HG02642 (cell line): ENCODE measurements at regions not wholly inside any gene's neighbourhood (a gene's known extent, or its start where the extent isn't known, plus 50 kb on each side); places are given as distances from the start of the nearest gene placed in this dataset.
"Not testable (repeated sequence)": the region's sequence is repeated elsewhere in the genome, so short reads cannot be mapped to it uniquely, and the experiment has no call there.

ENCODE experiments used
- ATAC-seq: cut with Tn5 transposase; IDR thresholded peaks from one replicate; pipeline ENCODE4 v1.9.1; 2021; ENCODE audit warnings: mild to moderate bottlenecking; ENCODE audit not compliant: unreplicated experiment, poor library complexity

- no peak for ATAC-seq
Observed at GRCh38 chr3:170714122-170714521, 128.2 kb upstream of the SLC7A14 start.

DNA sequence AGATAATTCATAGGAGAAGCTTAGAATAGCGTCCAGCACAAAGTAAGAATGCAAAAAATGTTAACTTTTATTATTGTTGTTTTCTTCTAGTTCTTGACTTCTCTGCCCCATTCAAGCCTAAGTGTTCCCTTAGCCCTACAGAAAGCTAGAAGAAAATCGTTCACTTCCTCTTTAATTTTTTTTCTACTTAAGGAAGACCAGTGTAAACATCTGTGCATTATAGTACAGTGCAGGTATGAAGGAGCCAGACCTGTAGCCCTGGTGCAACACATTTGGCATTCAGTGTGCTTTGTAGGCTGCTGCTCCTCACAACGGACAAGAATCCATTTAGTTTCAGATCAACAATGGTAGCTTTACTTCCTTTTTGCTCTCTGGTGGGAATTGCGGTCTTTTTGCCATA, 127.8 kb upstream of the SLC7A14 start:
- no peak for ATAC-seq

DNA sequence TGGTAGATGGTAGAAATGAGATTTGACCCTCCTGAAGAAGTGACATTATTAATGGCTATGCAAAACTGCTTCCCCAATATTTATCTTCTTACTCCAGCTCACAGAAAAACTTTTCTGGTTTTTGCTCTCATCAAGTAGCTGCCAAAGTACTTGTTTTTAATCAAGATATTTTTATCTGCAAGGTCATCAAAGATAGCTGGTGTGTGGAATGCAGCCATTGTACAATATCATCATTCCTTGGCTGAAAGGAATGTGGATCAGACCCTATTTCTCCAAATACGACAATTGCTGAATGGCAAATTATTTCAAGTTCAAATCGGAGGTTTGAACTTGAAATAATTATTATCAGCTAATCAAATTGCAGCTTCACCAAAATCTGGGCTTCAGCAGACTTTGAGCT, 126.9 kb upstream of the SLC7A14 start:
- no peak for ATAC-seq

DNA sequence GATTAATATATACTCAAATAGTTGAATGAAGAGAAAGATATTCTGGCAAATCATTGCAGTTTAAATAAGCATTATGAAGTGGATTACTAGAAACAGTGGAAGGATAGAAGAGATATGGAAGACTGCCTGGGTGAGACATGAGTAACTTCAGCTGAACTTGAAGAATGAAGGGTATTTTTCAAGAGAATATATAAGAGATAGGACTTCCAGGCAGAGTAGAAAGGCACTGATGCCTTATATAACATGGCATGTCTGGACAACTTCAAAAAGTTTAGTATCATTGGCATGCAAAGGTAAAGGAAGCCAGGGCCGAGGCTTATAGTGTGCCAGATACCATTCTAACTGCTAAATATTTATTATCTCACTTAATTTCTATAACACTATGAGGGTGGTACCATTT, 126.5 kb upstream of the SLC7A14 start:
- ATAC-seq: no peak

DNA sequence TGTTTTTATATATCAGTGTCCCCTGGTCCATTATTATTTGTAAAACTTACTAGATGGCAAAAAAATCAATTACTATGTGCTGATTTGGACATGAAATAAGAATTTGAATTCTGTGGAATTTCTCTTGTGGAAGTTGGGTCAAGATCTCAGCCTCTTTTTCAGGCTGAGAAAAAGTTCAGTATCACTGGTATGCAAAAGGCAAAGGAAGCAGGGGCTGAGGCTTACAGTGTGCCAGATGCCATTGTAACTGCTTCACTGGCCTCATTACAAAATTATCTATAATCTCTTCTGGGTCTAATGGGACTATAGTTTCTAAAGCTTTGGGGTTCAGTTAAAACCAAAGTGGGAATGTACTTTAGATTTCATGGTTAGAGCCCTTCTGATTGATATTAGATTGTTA, 125.9 kb upstream of the SLC7A14 start:
- no peak for ATAC-seq

- no peak for ATAC-seq
Observed at GRCh38 chr3:170709046-170709445, 123.2 kb upstream of the SLC7A14 start.

- ATAC-seq: no peak
Observed at GRCh38 chr3:170707899-170708298, 122.0 kb upstream of the SLC7A14 start.

DNA sequence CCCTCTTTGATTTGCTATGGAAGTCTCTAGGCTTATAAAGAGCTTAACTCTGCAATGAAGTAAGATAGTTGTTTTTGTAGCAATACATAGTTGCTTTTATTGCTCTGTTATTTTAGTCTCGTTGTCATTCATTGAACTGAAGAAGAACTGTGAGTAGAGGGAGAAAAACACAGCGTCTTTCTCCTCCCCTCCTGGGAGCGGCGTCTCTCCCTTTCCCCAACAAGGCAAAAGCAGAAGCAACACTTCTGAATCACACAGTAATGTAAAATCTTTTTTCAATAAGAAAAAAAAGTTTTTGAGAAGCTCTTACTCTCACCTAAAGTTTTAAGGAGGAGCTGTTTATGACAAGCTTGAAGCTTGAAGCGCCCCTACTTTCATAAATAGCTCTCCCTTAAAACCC, 119.3 kb upstream of the SLC7A14 start:
- no peak for ATAC-seq

- ATAC-seq: no peak
Observed at GRCh38 chr3:170703121-170703588, 117.3 kb upstream of the SLC7A14 start.

DNA sequence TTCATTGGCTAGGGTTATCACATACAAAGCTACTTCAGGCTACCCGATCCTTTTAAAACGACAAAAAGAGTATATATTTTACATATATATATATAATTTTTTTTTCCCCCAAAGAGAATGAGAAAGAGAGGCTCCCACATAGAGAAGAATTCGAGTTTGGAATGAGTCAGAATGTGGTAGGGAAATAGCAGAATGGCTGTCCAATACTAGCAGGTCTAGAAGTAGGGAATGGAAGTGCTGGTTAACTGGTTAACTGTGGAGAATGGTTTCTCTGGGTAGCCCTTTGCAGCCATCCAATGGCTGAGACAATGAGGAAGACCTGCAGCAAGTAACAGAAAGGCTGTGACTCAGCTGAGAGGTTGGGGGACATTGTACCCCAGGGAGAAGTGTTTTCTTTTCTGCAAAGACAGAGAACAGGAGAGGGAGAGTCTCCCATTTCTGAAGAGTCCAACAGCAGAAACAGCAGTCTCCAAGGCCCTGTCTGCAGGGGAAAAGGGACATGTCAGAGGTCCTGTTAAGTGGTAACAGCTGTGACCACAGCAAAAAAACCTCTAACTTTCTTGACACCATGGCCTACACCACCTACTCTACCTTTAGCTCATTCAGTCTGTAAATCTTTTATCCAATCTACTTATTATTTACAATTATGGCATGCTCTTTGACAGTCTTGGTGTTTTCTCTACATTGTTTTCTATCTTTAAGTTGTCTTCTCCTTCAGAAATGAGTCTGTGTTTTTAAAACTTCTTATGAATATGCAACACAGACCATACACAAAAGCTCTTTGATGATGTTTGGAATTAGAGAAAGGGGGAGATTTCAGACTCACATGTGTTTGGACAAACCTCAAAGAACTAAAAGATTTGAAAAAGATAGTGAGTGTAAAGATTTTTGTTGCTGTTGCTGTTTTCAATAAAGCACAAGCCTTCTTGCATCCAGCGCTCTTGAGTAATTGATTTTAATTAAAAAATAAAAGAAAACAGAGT, 116.1 kb upstream of the SLC7A14 start:
- ATAC-seq: no peak

DNA sequence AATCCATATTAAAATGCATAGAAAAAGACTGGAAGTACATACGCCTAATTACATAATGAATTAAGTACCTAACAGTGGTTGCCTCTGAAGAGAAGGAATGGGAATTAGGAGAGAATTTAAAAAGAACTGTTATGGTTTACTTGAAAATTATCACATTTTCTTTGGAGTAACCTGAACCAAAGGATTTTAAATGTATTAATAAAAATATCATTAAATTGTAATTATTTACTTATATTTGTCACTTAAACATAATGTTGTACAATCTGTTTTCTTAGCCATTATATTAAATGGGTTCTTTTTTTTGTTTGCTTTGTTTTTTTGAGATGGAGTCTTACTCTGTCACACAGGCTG, 114.2 kb upstream of the SLC7A14 start:
- no peak for ATAC-seq

GRCh38 chr3:170699158-170700053, 113.5 kb upstream of the SLC7A14 start:
- no peak for ATAC-seq

GRCh38 chr3:170697908-170698307, 112.0 kb upstream of the SLC7A14 start:
- no peak for ATAC-seq

GRCh38 chr3:170697131-170697530, 111.3 kb upstream of the SLC7A14 start:
- ATAC-seq: no peak

- ATAC-seq: no peak
Observed at GRCh38 chr3:170695486-170696064, 109.7 kb upstream of the SLC7A14 start.

DNA sequence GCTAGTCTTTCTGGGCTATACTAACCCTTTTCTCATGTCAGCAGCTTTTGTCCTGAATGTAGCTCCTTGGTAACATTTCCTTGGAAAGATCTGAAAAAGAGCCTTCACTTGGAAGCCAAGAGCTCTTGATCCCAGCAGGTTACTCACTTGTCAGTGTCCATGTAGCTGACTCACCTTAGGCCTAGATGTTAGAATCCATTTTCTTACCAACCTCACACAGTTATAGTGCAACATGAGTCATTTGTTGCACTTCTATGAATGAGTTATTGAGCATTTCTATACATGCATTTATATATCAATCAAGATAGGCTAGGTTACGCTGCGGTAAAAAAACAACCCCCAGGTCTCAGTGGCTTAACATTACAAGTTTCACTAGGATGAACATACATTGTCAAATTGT, 106.8 kb upstream of the SLC7A14 start:
- ATAC-seq: no peak

- no peak for ATAC-seq
Observed at GRCh38 chr3:170690661-170690981, 104.7 kb upstream of the SLC7A14 start.

- no peak for ATAC-seq
Observed at GRCh38 chr3:170689893-170690660, 104.2 kb upstream of the SLC7A14 start.

- ATAC-seq: no peak
Observed at GRCh38 chr3:170689296-170689829, 103.5 kb upstream of the SLC7A14 start.

- ATAC-seq: not testable (repeated sequence)
Observed at GRCh38 chr3:170688222-170688621, 102.3 kb upstream of the SLC7A14 start.
